Upper lobe of left lung (tissue), 4 donors: ENCODE measurements at regions not wholly inside any gene's neighbourhood (a gene's known extent, or its start where the extent isn't known, plus 50 kb on each side); places are given as distances from the start of the nearest gene placed in this dataset.

Source experiments
- CTCF ChIP-seq, 6 experiments: fragments of 450-650 bp in 4 of 6; fragments of 200-600 bp in 2 of 6; sonication (generic) in 2 of 6; IDR thresholded peaks; one replicate each; pipeline ENCODE4 v1.5.1; 2016 to 2019; ENCODE audit warnings: antibody characterized with exemption in 6 of 6
- POLR2AphosphoS5 ChIP-seq, 2 donors: sonication (generic); formaldehyde crosslinking; IDR thresholded peaks; one replicate each; pipeline ENCODE4 v1.5.1; 2017; ENCODE audit warnings: antibody characterized with exemption in 2 of 2

DNA sequence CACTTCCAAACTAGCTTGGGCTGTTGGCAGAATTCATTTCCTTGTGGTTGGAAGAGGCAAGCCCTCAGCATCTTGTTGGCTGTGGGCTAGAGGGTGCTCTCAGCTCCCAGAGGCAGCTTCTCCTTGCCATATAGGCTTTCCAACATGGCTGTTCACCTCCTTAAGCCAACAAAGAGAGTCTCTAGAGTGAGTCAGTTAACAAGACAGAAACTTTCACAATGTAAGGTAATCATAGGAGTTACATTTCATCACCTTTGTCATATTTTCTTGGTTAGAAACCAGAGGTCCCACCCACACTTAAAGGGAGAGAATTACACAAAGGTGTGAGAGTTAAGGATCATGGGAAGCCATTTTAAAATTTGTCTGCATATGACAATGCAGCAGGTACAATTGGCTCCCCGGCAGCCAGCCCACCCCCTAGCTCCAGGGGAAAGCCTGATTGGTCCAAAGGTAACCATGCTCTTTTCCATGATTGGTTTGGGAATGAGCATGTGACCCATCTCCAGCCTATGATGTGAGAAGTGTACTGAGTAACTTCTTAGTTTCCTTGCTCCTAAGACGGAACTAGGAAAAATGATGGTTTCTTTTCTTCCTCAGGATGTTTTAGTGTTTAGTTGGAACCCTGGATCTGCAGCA lies 109.8 kb upstream of the MSX2 start:
- no peak for TF ChIP-seq CTCF (IDR thresholded peaks at IDR 0.05)
- TF ChIP-seq POLR2AphosphoS5 (IDR thresholded peaks at IDR 0.05), result no peak
